B cell (primary cell): ENCODE measurements at regions not wholly inside any gene's neighbourhood (a gene's known extent, or its start where the extent isn't known, plus 50 kb on each side); places are given as distances from the start of the nearest gene placed in this dataset.

ENCODE experiments used
- ATAC-seq: fragments of 200-7000 bp; cut with Tn5 transposase; one replicate; pipeline ENCODE4 v1.10.0; 2021; ENCODE audit warnings: low read depth, mild to moderate bottlenecking, moderate number of reproducible peaks, moderate library complexity
- CTCF ChIA-PET: fragments of 350-600 bp; sonication (Branson Sonifier 250); formaldehyde crosslinking; loops from one replicate; lab custom pipeline; 2021; ENCODE audit warnings: antibody characterized with exemption, inconsistent platforms; lab: Charles Lee
- POLR2A ChIA-PET: fragments of 350-600 bp; sonication (Branson Sonifier 250); formaldehyde crosslinking; loops from one replicate; lab custom pipeline; 2021; ENCODE audit warnings: antibody characterized with exemption; lab: Charles Lee
- DNase-seq: peaks from one replicate; pipeline ENCODE4 v3.0.0; 2013
- H2AFZ ChIP-seq: 2 replicates; pipeline ENCODE4 v1.6.1; 2012; ENCODE audit warnings: mild to moderate bottlenecking, low read depth, low read length; ENCODE audit not compliant: insufficient read depth, poor library complexity, severe bottlenecking
- H3K27ac ChIP-seq, 2 donors: 1 replicate in 1 of 2; 2 replicates in 1 of 2; pipeline ENCODE4 v1.5.1; 2012 to 2013; ENCODE audit warnings: low read length in 2 of 2, mild to moderate bottlenecking in 2 of 2, moderate library complexity in 1 of 2
- H3K27me3 ChIP-seq, 4 experiments: fragments of 200-600 bp in 1 of 4; sonication (generic) in 1 of 4; replicated peaks in 1 of 4; 1 replicate in 2 of 4; 2 replicates in 2 of 4; pipeline versions ENCODE4 v1.6.1 to v1.7.0; 2013 to 2016; ENCODE audit warnings: low read length in 3 of 4, mild to moderate bottlenecking in 2 of 4, mixed read lengths in 1 of 4, moderate library complexity in 1 of 4; ENCODE audit not compliant: insufficient read depth in 4 of 4, control insufficient read depth in 3 of 4; ENCODE audit errors: control extremely low read depth in 1 of 4
- H3K36me3 ChIP-seq, 2 experiments: replicated peaks in 1 of 2; 1 replicate in 1 of 2; 2 replicates in 1 of 2; pipeline versions ENCODE4 v1.6.1 to v1.7.1; 2013; ENCODE audit warnings: low read length in 1 of 2; ENCODE audit not compliant: insufficient read depth in 2 of 2, control insufficient read depth in 1 of 2; ENCODE audit errors: control extremely low read depth in 1 of 2, extremely low read depth in 1 of 2
- H3K4me1 ChIP-seq, 2 donors: fragments of 200-600 bp in 1 of 2; sonication (generic) in 1 of 2; 1 replicate in 1 of 2; 2 replicates in 1 of 2; pipeline versions ENCODE4 v1.5.1 to v1.6.1; 2013 to 2017; ENCODE audit warnings: low read length in 2 of 2; ENCODE audit not compliant: control insufficient read depth in 2 of 2, insufficient read depth in 2 of 2
- H3K4me2 ChIP-seq: replicated peaks from 2 replicates; pipeline ENCODE3; 2012; ENCODE audit warnings: mild to moderate bottlenecking, low read depth, low read length; ENCODE audit not compliant: poor library complexity, severe bottlenecking
- H3K4me3 ChIP-seq, 5 experiments: fragments of 200-600 bp in 1 of 5; sonication (generic) in 1 of 5; 1 replicate in 3 of 5; 2 replicates in 2 of 5; pipeline versions ENCODE4 v1.5.1 to v1.7.0; 2011 to 2016; ENCODE audit warnings: low read length in 4 of 5, mild to moderate bottlenecking in 4 of 5, low read depth in 2 of 5, control low read depth in 1 of 5, moderate library complexity in 1 of 5; ENCODE audit not compliant: insufficient read depth in 1 of 5; ENCODE audit errors: control extremely low read depth in 1 of 5, extremely low read depth in 1 of 5
- H3K79me2 ChIP-seq: fragments of 200-600 bp; sonication (generic); one replicate; pipeline ENCODE4 v1.6.0; 2016; ENCODE audit warnings: low read length; ENCODE audit not compliant: control insufficient read depth, insufficient read depth
- H3K9ac ChIP-seq: fragments of 200-600 bp; sonication (generic); 2 replicates; pipeline ENCODE4 v1.6.1; 2017; ENCODE audit warnings: mild to moderate bottlenecking, low read length, moderate library complexity
- H3K9me3 ChIP-seq, 3 donors: one replicate each; pipeline versions ENCODE4 v1.6.1 to v1.7.1; 2013; ENCODE audit warnings: low read length in 2 of 3; ENCODE audit not compliant: control insufficient read depth in 2 of 3, insufficient read depth in 1 of 3; ENCODE audit errors: control extremely low read depth in 1 of 3
- H4K20me1 ChIP-seq: 2 replicates; pipeline ENCODE4 v1.6.0; 2012; ENCODE audit warnings: mild to moderate bottlenecking, low read length; ENCODE audit not compliant: insufficient read depth, control insufficient read depth, poor library complexity, severe bottlenecking
- H3K27ac Mint-ChIP-seq: one replicate; pipeline ENCODE4 v1.8.0; 2021; ENCODE audit warnings: mixed read lengths
- H3K27me3 Mint-ChIP-seq: one replicate; pipeline ENCODE4 v1.8.0; 2021; ENCODE audit warnings: mixed read lengths
- H3K4me1 Mint-ChIP-seq: one replicate; pipeline ENCODE4 v1.8.0; 2021; ENCODE audit warnings: mixed read lengths
- H3K4me3 Mint-ChIP-seq: one replicate; pipeline ENCODE4 v1.8.0; 2021; ENCODE audit warnings: mixed read lengths
- H3K9me3 Mint-ChIP-seq: one replicate; pipeline ENCODE4 v1.8.0; 2022; ENCODE audit warnings: mixed read lengths; ENCODE audit not compliant: insufficient read depth
- EZH2 ChIP-seq: IDR thresholded peaks from 2 replicates; pipeline ENCODE4 v1.6.1; 2012; ENCODE audit warnings: borderline replicate concordance, low read depth, mild to moderate bottlenecking, moderate library complexity, low read length; ENCODE audit not compliant: insufficient read depth, poor library complexity, severe bottlenecking
- WGBS: methylation state at CpG from one replicate; pipeline ENCODE4 v1.1.5; 2013; ENCODE audit warnings: missing lambda C conversion rate; ENCODE audit not compliant: insufficient coverage; 5-methylcytosine and 5-hydroxymethylcytosine counted together
- intact Hi-C: fragments of 100-400 bp; cut with micrococcal nuclease; formaldehyde crosslinking; loops from one replicate; pipeline ENCODE4 v1.10.0; 2022
- TF ChIP-seq, protein P1 (sequence below): fragments of 200-600 bp; IDR thresholded peaks from one replicate; pipeline ENCODE4 v1.8.0; 2022; ENCODE audit warnings: antibody characterized with exemption, mild to moderate bottlenecking

DNA sequence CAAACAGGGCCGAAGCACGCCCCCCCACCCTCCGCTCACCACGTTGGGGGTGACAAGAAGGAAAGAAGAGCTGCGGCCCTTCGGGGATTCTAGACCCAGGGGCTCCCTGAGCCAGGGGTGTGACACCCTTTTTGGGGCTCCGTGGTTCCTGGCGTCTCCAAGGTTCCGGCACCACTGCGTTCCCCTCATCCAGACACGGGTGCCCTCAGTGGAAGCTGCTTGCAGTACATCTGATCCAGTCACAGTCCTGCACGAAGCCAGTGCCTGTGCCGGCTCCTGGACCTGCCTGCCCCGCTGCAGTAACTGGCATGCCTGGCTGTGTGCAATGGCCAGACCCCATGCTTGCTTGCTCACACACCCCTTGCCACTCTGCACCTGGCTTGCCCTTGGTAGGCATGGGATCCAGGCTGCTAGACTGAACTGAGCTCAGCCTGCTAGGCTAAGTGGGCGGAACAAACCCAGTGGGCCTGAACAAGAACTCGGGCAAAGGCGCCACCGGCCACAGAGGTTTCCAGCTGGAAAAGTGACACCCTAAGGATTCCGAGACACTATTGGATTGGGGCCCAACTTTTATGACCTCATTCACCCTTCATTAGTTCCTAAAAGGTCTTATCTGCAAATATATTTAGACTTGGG lies 420.4 kb upstream of the AGA start:
- no peak overlapping the region for H3K9ac ChIP-seq
- no peak overlapping the region for H3K4me2 ChIP-seq

DNA sequence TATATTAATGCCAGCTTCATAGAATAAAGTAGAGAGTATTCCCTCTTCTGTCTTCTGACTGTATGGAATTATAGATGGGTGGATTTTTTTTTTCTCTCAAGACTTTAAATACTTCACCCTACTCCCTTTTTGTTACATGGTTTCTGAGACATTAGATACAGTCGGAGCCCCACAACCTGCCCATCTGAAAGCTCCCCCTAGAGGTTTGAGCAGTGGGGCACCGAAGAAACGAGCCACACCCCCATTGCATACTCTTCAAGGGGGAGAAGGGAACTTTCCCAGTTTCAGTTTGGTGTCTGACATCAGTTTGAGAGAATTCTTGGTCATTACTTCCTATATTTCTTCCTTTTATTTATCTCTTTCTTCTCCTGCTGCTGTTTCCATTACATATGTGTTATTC lies 437.6 kb upstream of the AGA start:
- H3K4me1 ChIP-seq: no peaks in the 10 kb centered on the region
- H3K36me3 ChIP-seq: no peaks in the 10 kb centered on the region
- H3K9me3 ChIP-seq: no peaks in the 10 kb centered on the region
- H3K4me3 ChIP-seq: no peak overlapping the region
- no peaks in the 10 kb centered on the region for H3K79me2 ChIP-seq
- H3K27me3 Mint-ChIP-seq: no peaks in the 10 kb centered on the region
- no peaks in the 10 kb centered on the region for H3K27me3 ChIP-seq
- no peak overlapping the region for H2AFZ ChIP-seq
- ATAC-seq (no peak), DNase-seq (no peak)
- no peak overlapping the region for H3K27ac Mint-ChIP-seq
- TF ChIP-seq, protein P1, sequence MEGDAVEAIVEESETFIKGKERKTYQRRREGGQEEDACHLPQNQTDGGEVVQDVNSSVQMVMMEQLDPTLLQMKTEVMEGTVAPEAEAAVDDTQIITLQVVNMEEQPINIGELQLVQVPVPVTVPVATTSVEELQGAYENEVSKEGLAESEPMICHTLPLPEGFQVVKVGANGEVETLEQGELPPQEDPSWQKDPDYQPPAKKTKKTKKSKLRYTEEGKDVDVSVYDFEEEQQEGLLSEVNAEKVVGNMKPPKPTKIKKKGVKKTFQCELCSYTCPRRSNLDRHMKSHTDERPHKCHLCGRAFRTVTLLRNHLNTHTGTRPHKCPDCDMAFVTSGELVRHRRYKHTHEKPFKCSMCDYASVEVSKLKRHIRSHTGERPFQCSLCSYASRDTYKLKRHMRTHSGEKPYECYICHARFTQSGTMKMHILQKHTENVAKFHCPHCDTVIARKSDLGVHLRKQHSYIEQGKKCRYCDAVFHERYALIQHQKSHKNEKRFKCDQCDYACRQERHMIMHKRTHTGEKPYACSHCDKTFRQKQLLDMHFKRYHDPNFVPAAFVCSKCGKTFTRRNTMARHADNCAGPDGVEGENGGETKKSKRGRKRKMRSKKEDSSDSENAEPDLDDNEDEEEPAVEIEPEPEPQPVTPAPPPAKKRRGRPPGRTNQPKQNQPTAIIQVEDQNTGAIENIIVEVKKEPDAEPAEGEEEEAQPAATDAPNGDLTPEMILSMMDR: no peak
- no peak for TF ChIP-seq EZH2
- H3K27ac ChIP-seq: no peak overlapping the region
- H3K9me3 Mint-ChIP-seq: peaks cover 9% of the 10 kb centered on the region
- ChIA-PET CTCF (no interaction called here), POLR2A (no interaction called here)
- H4K20me1 ChIP-seq: no peaks in the 10 kb centered on the region
- H3K4me2 ChIP-seq: no peak overlapping the region
- H3K4me1 Mint-ChIP-seq: no peaks in the 10 kb centered on the region
- no peak overlapping the region for H3K9ac ChIP-seq
- no peak overlapping the region for H3K4me3 Mint-ChIP-seq
- no CpG with 5 or more reads among the region's 3 CpGs for WGBS
- intact Hi-C loops: no loop called here

More for the DNA sequence above, 420.4 kb upstream of the AGA start:
- intact Hi-C loops: no loop called here
- ATAC-seq: no peak
- no peak for TF ChIP-seq EZH2
- no peak for DNase-seq
- WGBS: 94% methylated on average over 19 of the region's 19 CpGs
- Histone ChIP-seq H3K4me1 (no peaks in the 10 kb centered on the region), H3K79me2 (no peaks in the 10 kb centered on the region), H3K36me3 (no peaks in the 10 kb centered on the region), H3K27me3 (no peaks in the 10 kb centered on the region), H2AFZ (no peak overlapping the region), H3K4me3 (no peak overlapping the region), H4K20me1 (no peaks in the 10 kb centered on the region), H3K9me3 (peaks cover 0 to 18% (median 0%) of the 10 kb centered on the region in 3 donors), H3K27ac (no peak overlapping the region)
- H3K4me1 Mint-ChIP-seq: no peaks in the 10 kb centered on the region
- no peak overlapping the region for H3K27ac Mint-ChIP-seq
- H3K4me3 Mint-ChIP-seq: no peak overlapping the region
- no peaks in the 10 kb centered on the region for H3K27me3 Mint-ChIP-seq
- CTCF ChIA-PET: no interaction called here
- POLR2A ChIA-PET: no interaction called here
- peaks cover 3% of the 10 kb centered on the region for H3K9me3 Mint-ChIP-seq
